GM21619 (cell line): ENCODE measurements at regions not wholly inside any gene's neighbourhood (a gene's known extent, or its start where the extent isn't known, plus 50 kb on each side); places are given as distances from the start of the nearest gene placed in this dataset.

ENCODE experiments used
- ATAC-seq: cut with Tn5 transposase; IDR thresholded peaks from one replicate; pipeline ENCODE4 v1.9.1; 2021; ENCODE audit not compliant: unreplicated experiment

DNA sequence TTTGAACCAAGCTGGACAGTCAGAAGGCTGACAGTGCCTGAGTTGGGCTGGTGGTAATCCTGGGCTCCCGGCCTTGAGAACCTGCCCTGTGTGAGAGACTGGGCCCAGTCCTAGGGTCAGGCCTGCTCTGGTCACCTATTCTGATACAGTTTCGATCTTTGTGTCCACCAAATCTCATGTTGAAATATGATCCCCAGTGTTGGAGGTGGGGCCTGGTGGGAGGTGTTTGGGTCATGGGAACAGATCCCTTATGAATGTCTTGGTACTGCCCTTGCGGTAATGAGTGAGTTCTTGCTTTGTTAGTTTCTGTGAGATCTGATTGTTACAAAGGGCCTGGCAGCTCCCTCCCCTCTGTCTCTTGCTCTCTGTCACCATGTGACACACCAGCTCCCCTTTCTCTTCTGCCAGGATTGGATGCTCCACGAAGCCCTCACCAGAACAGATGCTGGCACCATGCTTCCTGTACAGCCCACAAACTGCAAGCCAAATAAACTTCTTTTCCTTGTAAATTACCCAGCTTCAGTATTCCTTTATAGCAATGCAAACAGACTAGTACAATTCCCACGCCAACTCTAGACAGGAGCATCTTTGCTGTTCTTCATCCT, 111.8 kb upstream of the ZNF438 start:
- ATAC-seq, result no peak

DNA sequence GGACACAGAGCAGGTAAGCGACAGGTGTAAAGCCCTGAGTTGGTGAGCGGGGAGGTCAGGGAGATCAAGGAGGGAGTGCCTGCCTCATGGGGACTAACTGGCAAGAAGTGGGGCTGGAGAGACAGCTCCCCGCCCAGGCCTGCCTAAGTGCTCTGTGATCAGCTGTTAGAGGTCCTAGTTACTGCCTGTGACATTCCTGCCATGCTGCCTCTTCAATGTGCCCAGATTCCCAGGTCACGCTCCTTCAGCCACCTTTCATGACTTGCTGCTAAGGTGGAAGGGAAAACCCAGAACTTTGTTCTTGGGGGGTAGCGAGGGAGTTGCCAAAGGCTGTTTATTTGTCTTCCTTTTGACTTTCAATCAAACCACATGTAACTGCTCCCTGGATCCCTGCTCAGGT, 114.3 kb upstream of the ZNF438 start:
- no peak for ATAC-seq

DNA sequence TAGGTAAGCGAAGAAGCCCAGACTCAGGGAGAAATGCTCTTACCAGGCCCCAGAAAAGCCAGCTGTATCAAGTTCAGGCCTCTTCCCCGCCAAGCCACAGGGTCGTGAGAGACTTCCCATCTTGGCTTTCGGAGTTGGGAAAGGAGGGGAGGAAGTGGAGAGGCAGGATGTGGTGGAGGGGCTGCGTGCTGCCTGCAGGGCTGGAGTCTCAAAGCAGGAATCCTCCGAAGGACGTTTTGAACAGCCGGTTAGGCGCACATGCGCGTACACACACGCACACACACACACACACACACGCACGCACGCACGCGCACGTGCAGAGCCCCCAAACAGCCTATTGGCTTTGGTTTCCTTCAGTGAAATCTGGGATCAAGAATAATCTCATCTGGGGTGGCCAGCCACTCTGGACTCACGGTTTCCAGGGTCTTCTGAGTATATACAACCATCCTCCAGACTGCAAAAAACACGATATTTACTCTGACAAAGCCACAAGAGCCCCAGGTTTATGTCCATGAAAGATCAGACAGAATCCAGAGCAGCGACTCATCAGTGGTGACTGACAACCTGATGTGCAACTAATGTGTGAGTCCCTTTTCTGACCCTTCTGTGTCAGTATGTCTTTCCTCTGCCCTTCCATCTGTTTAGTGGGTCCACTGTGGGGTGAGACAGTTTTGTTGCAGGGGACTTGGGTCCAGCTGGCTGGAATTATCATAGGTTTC, 115.0 kb upstream of the ZNF438 start:
- ATAC-seq, result no peak

DNA sequence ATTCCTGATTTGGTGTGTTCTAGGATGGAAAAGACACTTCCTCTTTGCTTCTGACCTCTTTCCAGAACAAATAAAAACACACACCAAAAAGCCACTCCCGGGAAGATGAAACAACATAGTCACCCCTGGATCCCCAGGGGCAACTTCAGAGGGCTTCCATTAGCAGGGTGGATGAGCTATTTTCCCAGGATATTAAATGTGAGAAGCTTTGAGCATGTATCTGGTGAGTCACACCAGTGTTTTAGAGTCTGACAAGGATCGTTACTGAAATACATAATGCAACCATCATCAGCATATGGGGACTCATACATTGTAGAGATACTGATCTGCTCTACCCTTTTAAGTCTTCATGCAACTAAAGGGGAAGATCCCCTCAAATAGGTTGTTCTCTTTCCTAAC, 115.5 kb upstream of the ZNF438 start:
- ATAC-seq, result no peak

DNA sequence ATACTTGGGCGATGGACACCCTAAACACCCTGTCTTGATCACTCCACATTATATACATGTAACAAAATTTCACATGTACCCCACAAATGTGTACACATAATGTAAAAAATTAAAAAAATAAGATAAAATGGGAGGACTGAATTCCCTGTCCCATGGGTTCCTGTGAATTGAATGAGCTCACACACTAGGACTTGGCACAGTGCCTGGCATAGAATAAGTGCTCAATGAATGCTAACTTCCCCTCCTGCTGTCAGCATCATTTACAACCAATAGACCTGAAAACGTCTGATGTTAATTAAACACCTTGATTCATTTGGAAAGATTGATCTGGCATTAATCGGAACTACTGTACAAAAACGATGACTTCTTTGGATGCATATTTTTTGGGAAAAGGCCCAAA, 117.3 kb upstream of the ZNF438 start:
- no peak for ATAC-seq

DNA sequence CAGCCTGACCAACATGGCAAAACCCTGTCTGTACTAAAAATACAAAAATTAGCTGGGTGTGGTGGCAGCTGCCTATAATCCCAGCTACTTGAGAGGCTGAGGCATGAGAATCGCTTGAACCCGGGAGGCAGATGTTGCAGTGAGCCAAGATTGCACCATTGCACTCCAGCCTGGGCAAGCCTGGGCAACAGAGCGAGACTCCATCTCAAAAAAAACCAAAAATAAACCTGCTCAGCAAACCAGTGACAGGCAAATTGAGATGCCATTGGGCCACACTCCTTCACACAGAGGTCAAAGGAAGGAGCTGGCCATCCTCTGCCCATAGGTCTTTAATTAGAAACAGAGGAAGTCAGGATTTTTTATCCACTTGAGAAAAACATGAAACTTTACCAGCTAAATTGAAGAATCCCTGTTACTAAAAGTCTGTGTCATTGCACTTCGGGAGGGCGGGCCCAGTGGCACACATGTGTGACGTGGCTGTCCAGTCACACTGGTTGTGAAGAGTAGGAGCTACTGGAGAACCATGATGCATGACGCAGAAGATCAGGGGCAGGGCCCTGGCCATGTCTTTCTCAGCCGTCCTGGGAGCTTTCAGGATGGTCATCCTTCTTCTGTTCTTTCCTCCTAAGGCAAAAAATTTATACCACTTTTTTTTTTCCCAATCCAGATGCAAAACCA, 118.3 kb upstream of the ZNF438 start:
- no peak for ATAC-seq

DNA sequence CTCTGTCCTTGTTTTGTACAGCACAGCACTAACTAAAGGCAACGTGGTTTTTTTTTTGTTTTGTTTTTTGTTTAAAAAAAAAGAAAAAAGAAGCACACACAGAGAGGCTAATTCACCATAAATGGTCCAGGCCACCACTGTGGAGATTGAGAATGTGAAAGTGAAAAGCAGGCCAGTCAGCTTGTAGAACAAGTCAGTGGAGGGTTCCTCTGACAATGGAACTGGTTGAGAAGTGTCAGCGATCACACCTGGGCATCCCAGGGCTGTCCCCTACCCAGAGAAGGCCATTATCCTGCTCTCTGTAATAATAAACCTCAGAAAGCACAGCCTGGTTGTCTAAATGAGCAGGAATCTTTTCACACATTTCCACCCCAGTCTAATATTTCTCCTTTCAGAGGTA, 119.6 kb upstream of the ZNF438 start:
- ATAC-seq, result no peak

DNA sequence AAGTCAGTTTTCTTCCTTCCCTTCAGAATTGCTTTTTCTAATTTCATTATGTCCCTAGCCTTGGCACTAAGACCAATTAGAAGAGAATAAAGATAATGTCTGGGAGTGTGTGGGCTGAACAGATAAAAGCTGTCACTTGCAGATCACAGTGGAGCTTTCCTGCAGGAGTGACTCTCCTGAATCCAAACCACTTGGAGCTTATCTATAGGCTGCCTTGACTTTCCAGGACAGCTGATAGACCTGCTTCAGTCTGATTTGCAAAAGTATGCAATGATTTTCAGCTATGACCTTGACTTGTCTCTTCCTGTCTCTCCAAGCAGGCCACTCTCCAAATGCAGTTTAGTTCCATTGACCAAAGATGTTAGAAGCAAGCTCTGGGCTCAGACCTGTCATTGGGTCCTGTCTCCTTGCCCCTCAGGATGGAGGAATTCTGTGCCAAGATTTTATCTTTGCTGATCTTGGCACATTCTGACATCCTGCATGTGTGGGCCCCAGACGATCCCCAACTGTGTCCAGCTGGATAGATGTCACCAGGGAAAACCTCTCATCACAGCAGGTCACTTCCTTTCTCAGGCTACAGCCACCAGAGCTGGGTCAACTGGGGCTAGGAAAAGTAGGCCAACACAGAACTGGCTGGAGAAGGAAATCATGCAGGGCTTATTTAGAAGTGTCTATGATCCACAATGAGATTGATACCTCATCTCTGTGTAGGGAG, 120.9 kb upstream of the ZNF438 start:
- no peak for ATAC-seq

DNA sequence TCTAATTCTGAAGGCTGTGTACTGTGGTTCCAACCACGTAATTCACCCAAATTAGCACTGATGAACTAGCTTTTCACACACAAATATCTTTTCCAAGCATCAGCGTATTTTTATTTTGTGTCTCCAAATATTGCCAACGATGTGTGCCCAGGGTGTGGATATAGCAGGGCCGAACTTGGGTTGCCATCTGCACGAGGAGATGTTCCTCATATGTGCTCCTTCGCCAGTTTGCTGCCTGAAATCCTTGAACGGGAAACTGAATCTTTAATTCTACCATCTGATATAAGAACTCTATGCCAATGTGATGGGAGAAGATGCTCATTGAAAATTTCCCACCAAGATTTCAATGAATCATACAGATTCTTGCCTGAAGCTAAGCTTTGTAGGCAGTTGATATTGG, 121.5 kb upstream of the ZNF438 start:
- no peak for ATAC-seq

DNA sequence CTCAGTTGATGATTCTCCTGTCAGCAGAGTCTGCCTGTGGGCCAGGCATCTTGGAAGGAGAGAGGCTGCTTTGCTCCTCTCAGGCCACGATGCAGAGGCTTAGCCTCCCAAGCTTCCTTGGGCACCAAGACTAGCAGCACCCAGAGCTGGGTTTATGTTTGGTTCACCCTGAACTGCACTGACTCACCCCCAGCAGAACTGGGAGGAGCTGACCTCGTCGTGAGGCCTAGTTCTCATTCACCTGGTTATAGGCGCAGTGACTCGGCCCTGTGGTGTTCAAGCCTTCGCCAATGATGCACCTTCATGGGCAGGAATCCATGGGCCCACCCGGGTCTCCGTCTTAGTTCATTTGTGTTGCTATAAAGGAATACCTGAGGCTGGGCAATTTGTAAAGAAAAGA, 122.0 kb upstream of the ZNF438 start:
- ATAC-seq, result no peak

DNA sequence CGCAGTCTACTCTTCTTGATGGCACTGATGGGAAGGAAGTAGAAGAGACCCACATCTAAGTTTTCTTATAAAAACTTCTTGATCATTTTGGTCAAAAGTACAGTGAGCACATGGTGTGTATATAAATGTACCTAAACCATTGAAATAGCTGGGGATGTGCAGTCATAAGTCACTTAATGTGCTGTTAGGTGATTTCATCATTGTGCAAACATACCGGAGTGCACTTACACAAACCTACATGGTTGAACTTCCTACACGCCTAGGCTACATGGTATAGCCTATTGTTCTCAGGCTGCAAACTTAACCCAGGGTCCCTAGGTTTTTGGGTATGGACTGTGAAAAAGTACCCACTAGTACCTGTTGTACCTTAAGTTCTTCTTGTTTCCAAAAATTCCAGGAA, 123.3 kb upstream of the ZNF438 start:
- ATAC-seq, result no peak

DNA sequence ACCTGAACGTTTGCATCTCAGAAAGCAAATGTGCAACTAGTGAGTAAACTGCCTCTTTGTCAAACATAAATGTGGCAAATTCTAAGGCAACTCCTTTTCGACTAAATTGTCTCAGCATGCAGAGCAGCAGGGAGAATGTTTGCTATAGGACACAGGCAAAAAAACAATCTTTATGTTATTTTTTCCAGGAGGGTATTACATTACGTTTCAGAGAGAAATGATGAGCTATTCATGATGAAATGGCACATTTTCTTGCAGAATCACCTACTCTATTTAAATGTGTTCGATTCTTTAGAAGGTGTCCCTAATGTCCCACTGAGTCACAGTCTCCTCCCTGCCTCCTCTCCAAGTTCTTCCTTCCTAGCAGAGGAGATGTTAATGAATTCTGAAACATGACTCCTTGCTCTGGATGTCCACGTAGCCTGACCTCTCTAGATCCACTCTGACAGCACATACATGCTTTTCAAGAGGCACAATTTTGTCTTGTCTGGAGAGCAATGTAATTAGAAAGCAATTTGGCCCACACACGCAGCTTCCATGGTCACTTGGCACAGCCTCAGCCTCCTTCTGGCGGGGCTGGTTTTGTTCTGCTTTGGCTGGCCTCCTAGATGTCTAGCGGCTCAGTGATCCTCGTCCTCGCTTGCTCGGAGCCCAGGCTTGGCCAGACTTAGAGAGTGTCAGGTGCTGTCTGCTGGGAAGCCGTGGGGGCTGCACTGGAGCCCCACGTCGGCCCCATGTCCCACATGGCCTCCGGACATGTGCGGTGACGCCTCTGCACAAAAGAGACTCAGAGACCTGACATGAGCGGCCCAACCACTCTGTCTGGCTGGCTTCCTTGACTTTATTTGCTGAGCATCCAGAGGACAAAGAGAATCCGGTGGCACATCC, 125.7 kb upstream of the ZNF438 start:
- no peak for ATAC-seq

DNA sequence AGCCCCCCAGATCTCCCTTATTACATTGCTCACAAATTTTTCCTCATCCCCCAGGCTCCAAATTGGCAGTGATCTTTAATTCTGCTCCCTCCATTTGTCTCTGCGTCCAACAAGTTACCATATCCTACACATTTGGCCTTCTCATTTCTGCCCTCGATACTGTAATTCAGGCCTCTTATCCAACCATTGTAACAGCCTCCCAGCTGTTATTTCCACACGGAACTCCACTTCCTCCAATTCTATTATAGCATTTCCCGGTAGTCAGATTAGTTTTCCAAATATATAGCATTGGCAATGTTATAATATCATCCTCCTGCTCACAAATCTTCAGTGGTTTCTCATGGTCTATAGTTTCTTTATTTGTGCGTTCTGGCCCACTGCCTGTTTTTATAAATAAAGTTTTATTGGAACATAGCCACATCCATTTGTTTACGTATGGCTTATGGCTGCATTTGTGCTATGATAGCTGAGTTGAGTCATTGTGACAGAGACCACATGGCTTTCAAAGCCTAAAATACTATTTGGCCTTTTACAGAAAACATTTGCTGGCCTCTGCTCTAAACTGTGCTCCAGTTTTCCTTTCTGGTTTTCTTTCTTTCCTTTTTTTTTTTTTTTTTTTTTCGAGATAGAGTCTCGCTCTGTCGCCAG, 126.5 kb upstream of the ZNF438 start:
- ATAC-seq, result no peak

DNA sequence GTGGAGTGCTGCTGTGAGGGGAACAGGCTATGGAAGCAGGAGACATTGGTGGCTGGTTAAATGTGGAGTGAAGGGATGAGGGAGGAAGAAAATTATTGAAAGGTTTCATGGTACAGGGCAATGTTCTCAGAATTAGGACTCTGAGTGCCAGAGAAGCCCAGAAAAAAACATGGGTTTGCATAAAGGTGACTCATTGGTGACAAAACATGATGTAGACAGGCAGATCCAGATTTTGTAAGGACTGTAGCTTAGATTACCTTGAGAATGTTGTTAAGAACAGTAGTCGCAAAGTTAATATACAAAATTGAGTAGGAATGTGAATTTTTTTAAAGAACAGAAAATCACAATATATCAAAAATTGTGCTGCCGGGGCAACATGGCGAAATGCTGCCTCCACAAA, 134.9 kb upstream of the ZNF438 start:
- no peak for ATAC-seq

DNA sequence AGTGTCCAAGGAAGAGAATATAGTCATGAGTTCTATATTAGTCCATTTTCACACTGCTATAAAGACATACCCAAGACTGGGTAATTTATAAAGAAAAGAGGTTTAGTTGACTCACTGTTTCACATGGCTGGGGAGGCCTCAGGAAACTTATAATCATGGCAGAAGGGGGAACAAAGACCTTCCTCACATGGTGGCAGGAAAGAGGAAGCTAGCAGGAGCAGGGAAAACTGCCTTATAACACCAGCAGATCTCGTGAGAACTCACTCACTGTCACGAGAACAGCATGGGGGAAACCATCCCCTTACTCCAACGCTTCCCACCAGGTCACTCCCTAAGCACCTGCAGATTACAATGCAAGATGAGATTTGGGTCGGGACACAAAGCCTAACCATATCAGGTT, 139.0 kb upstream of the ZNF438 start:
- ATAC-seq, result no peak

DNA sequence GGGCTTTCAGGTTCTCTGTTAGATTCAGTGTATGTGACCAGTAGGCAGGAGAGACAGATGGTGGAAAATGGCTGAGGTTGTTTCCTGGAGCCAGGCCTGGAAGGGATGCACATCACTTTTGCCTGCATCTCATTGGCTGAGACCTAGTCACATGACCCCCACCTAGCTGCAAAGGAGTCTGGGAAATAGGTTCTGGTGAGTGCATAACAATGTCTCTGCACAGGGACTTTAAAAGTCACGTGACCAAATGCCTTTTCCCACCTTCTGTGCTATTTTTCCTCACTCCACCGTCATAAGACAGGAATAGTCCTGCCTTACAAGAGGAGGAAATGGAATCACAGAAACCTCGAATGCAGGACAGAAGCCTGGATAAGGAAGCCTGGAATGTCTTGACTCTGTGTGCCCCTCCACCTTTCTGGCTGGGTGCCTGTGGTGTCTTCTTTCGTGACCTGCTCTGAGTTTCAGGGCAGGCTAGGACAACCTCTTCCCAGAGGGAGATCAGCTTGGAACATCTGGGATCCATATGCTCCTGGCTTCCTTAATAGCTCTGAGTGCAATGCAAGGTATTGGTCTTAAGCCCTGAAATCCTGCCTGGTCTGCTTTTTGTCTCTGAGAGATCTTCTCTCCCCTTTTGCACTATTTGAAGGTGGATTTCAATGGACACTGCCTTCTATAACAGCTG, 139.9 kb upstream of the ZNF438 start:
- no peak for ATAC-seq

DNA sequence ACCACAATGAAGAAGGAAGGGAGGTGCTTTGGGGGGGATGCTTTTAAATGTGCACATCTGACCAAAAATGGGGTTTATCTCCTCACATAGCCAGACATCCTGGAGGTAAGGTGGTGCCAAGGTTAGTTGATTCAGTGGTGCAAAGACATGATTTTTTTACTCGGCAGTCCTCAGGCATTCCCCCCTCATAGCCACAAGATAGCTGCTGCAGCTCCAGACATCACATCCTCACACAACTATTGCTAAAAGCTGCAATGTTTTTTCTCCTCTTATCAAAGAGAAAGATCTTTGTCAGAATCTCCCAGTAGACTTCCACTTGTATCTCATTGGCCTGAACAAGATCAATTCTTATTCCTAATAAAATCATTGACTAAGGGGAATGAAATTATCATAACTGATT, 141.3 kb upstream of the ZNF438 start:
- ATAC-seq, result no peak

DNA sequence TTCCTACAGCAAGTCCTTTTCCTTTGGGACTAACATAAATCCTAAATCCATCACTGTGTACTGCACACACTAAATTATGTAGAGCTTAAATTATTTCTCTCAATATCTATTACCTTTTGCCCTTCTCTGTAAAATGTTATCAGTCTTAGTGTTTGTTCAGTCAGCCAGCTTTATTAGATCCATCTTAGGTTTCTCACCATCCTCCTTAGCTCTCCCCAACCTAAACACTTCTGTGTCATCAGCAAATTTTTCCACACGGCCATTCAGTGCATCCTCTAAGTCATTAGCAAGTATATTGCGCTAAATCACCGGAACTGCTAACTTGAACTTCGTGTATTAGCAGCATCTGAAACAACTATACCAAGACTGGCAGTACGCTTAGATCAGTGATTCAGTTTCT, 142.1 kb upstream of the ZNF438 start:
- no peak for ATAC-seq

DNA sequence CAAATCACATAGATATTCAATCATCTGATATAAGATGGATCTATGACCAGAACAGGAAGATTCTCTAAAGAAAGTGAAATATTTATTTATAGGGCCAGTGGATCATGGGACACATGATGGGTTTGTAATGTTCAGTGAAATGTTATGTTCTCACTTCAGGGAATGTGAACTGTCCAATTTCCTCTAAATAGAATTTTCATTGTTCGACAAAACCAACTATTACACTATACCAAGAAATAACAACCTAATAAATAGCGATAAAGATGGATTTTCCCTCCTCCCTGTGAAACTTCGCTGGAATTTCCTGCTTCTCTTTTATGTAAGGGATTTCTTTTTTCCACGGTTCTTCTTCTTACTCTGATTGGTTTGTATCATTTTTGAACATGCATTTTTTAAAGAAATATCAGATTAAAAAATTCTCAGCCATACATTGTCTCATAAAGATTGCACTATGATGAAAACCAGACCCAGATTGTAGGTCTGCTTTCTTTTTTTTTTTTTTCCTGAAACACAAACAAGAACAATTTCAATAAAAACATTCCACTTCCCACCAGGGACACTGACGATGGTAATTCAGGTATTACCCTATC, 139.8 kb upstream of the ZEB1 start:
- no peak for ATAC-seq
